HepG2 (cell line): ENCODE measurements at regions not wholly inside any gene's neighbourhood (a gene's known extent, or its start where the extent isn't known, plus 50 kb on each side); places are given as distances from the start of the nearest gene placed in this dataset.

Experiments used
- ATAC-seq: fragments of 200-7000 bp; cut with Tn5 transposase; 3 replicates; pipeline ENCODE4 v1.9.1; 2020; ENCODE audit warnings: mild to moderate bottlenecking, moderate library complexity
- BruUV-seq: library from RNA; stranded (reverse); fragments of 400-500 nt; replicated peaks from 2 replicates; lab custom pipeline; 2021; lab: Mats Ljungman, UMichigan
- CTCF ChIA-PET: fragments of 300-600 bp; formaldehyde crosslinking; extraction: SDS; loops from one replicate; lab custom pipeline; 2021; ENCODE audit warnings: low total read pairs, inconsistent platforms, low intra/inter-chr PET ratio; lab: Yijun Ruan, JAX
- POLR2A ChIA-PET: fragments of 350-600 bp; sonication (Branson Sonifier 250); formaldehyde crosslinking; loops from one replicate; lab custom pipeline; 2020; ENCODE audit warnings: antibody characterized with exemption, inconsistent platforms; lab: Yijun Ruan, JAX
- DNase-seq: peaks from one replicate; pipeline ENCODE4 v3.0.0-alpha.2; 2015; ENCODE audit warnings: low spot score
- FAIRE-seq: peaks from 3 replicates; lab custom pipeline; 2011; peaks lifted over from hg19 to GRCh38; lab: Jason Lieb, UNC
- H2AFZ ChIP-seq: one replicate; pipeline ENCODE4 v1.6.1; 2011; ENCODE audit warnings: low read length, inconsistent platforms
- H3K27ac ChIP-seq: fragments of 300-600 bp; 3 replicates; pipeline ENCODE4 v1.8.0; 2011; ENCODE audit warnings: mixed run types, mild to moderate bottlenecking, mixed read lengths, low read length, inconsistent platforms; ENCODE audit not compliant: insufficient read depth; ENCODE audit errors: extremely low read length
- H3K27me3 ChIP-seq, 2 experiments: fragments of 200-600 bp in 1 of 2; 2 replicates in 1 of 2; 3 replicates in 1 of 2; pipeline versions ENCODE4 v1.6.0 to v1.8.0; 2011; ENCODE audit warnings: low read length in 2 of 2, mild to moderate bottlenecking in 2 of 2, moderate library complexity in 2 of 2, inconsistent platforms in 1 of 2; ENCODE audit not compliant: insufficient read depth in 2 of 2, control insufficient read depth in 1 of 2
- H3K36me3 ChIP-seq, 2 experiments: fragments of 200-600 bp in 1 of 2; replicated peaks in 1 of 2; 2 replicates in 1 of 2; 3 replicates in 1 of 2; pipeline versions ENCODE4 v1.5.1 to v1.8.0; 2011; ENCODE audit warnings: low read length in 2 of 2, inconsistent platforms in 1 of 2; ENCODE audit not compliant: insufficient read depth in 2 of 2, control insufficient read depth in 1 of 2
- H3K4me1 ChIP-seq: 2 replicates; pipeline ENCODE4 v1.5.1; 2012; ENCODE audit warnings: low read length, inconsistent platforms; ENCODE audit not compliant: insufficient read depth
- H3K4me2 ChIP-seq: 2 replicates; pipeline ENCODE4 v1.6.0; 2011; ENCODE audit warnings: low read depth, low read length, inconsistent platforms
- H3K4me3 ChIP-seq, 3 experiments: fragments of 200-600 bp in 1 of 3; sonication (generic), shearing (Covaris generic) in 1 of 3; replicated peaks in 1 of 3; 2 replicates each; pipeline ENCODE4 v1.5.1; 2011 to 2016; ENCODE audit warnings: low read length in 3 of 3, inconsistent platforms in 2 of 3, low read depth in 2 of 3, mild to moderate bottlenecking in 2 of 3, control low read depth in 1 of 3, mixed read lengths in 1 of 3; ENCODE audit not compliant: insufficient read depth in 1 of 3
- H3K79me2 ChIP-seq: one replicate; pipeline ENCODE4 v1.6.1; 2011; ENCODE audit warnings: low read length, inconsistent platforms; ENCODE audit not compliant: insufficient read depth
- H3K9ac ChIP-seq: 2 replicates; pipeline ENCODE4 v1.6.0; 2011; ENCODE audit warnings: mild to moderate bottlenecking, low read depth, low read length, inconsistent platforms; ENCODE audit not compliant: insufficient read depth
- H3K9me3 ChIP-seq: 2 replicates; pipeline ENCODE4 v1.5.1; 2012; ENCODE audit warnings: mild to moderate bottlenecking, low read length
- H4K20me1 ChIP-seq: 2 replicates; pipeline ENCODE4 v1.6.0; 2011; ENCODE audit warnings: inconsistent platforms, mild to moderate bottlenecking, low read length, moderate library complexity; ENCODE audit not compliant: insufficient read depth
- EED ChIP-seq: sonication (generic); formaldehyde crosslinking; IDR thresholded peaks from 2 replicates; pipeline ENCODE4 v1.5.0; 2020; ENCODE audit warnings: mild to moderate bottlenecking, missing genetic modification reagents
- FOSL2 ChIP-seq: sonication (generic); formaldehyde crosslinking; IDR thresholded peaks from 2 replicates; pipeline ENCODE4 v1.4.0; 2020; ENCODE audit warnings: missing genetic modification reagents
- HHEX ChIP-seq: IDR thresholded peaks from 2 replicates; pipeline ENCODE4 v1.6.1; 2016; ENCODE audit warnings: control low read depth
- NR2C2 ChIP-seq: sonication (generic); formaldehyde crosslinking; IDR thresholded peaks from 2 replicates; pipeline ENCODE4 v1.4.0; 2020; ENCODE audit warnings: missing genetic modification reagents, mild to moderate bottlenecking, moderate library complexity, borderline replicate concordance
- SMC3 ChIP-seq: IDR thresholded peaks from 2 replicates; pipeline ENCODE4 v1.6.1; 2011; ENCODE audit warnings: low read length, improper control_type of control experiment
- TOE1 ChIP-seq: sonication (generic); formaldehyde crosslinking; IDR thresholded peaks from 2 replicates; pipeline ENCODE4 v1.4.0; 2020; ENCODE audit warnings: mild to moderate bottlenecking, missing genetic modification reagents
- XRCC5 ChIP-seq: fragments of 200-400 bp; formaldehyde crosslinking; optimal IDR thresholded peaks from 2 replicates; pipeline ENCODE3; 2017; ENCODE audit warnings: mild to moderate bottlenecking, low read length
- ZNF124 ChIP-seq: sonication (generic); formaldehyde crosslinking; IDR thresholded peaks from 2 replicates; pipeline ENCODE4 v1.4.0; 2020; ENCODE audit warnings: missing genetic modification reagents
- ZNF550 ChIP-seq: sonication (generic); formaldehyde crosslinking; IDR thresholded peaks from 2 replicates; pipeline ENCODE4 v1.4.0; 2020; ENCODE audit warnings: mild to moderate bottlenecking, missing genetic modification reagents, borderline replicate concordance
- WGBS: methylation state at CpG from one replicate; pipeline ENCODE4 v1.1.6; 2017; ENCODE audit warnings: low lambda C conversion rate; 5-methylcytosine and 5-hydroxymethylcytosine counted together
- in situ Hi-C: cut with HindIII; loops from 2 replicates; pipeline ENCODE4 v1.10.0; 2017; ENCODE audit warnings: low pct_unique_long_range_greater_than_20kb; ENCODE audit not compliant: extremely low pct_ligation_motif_present
- intact Hi-C: fragments of 100-400 bp; cut with micrococcal nuclease; formaldehyde crosslinking; loops from one replicate; pipeline ENCODE4 v1.10.0; 2022; ENCODE audit not compliant: unreplicated experiment
- TF ChIP-seq, protein P1 (sequence below): sonication (generic); formaldehyde crosslinking; IDR thresholded peaks from 2 replicates; pipeline ENCODE4 v1.8.0; 2022; ENCODE audit warnings: missing genetic modification reagents, mild to moderate bottlenecking, inconsistent platforms, borderline replicate concordance
- TF ChIP-seq, protein P2 (sequence below): sonication (generic); formaldehyde crosslinking; IDR thresholded peaks from 2 replicates; pipeline ENCODE4 v1.8.0; 2022; ENCODE audit warnings: mild to moderate bottlenecking, missing genetic modification reagents; ENCODE audit not compliant: insufficient replicate concordance
- TF ChIP-seq, protein P3 (sequence below): sonication (generic); formaldehyde crosslinking; IDR thresholded peaks from one replicate; pipeline ENCODE4 v1.5.1; 2020; ENCODE audit warnings: mild to moderate bottlenecking, missing genetic modification reagents; ENCODE audit errors: not compliant biosample characterization
- TF ChIP-seq, protein P4 (sequence below): sonication (generic); formaldehyde crosslinking; IDR thresholded peaks from 2 replicates; pipeline ENCODE4 v1.5.1; 2020; ENCODE audit warnings: missing genetic modification reagents, mild to moderate bottlenecking, borderline replicate concordance

DNA sequence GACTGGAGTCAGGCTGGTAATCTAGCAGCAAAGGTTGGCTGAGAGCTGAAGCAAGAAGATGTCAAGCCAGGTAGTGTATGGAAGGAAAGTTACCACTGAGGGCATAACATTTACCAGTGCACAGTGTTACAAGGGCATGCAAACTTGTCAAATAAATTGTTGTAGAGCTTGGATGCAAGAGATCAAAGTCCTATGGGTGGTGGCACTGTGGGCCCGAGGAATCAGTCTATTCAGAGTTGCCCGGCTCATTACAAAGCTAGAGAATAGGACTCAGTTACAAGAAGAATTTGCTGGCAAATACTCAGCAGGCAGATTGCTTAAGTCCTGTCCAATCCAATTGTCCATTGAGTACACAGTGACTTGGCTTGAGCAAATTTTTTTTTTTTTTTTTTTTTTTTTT, 2043.8 kb downstream of the ARAP2 start:
- DNase-seq = peak; percentile 44
- no peak overlapping the region for H3K4me2 ChIP-seq
- no peak; the same call in 2 of the 3 replicates for ATAC-seq
- no peaks in the 10 kb centered on the region for H3K79me2 ChIP-seq
- in situ Hi-C loops = no loop called here
- H3K36me3 ChIP-seq = no peaks in the 10 kb centered on the region
- H3K27me3 ChIP-seq = no peaks in the 10 kb centered on the region
- H3K27ac ChIP-seq = no peak overlapping the region
- peaks cover 23% of the 10 kb centered on the region; the same call in 1 of the 2 replicates for H3K9me3 ChIP-seq
- H3K9ac ChIP-seq = no peak overlapping the region
- H2AFZ ChIP-seq = no peak overlapping the region
- H3K4me3 ChIP-seq = no peak overlapping the region
- no peaks in the 10 kb centered on the region for H3K4me1 ChIP-seq
- POLR2A ChIA-PET = no interaction called here
- intact Hi-C loops = no loop called here
- TF ChIP-seq ZNF550 (CRISPR knock-in tag) = no peak
- TF ChIP-seq, protein P1, sequence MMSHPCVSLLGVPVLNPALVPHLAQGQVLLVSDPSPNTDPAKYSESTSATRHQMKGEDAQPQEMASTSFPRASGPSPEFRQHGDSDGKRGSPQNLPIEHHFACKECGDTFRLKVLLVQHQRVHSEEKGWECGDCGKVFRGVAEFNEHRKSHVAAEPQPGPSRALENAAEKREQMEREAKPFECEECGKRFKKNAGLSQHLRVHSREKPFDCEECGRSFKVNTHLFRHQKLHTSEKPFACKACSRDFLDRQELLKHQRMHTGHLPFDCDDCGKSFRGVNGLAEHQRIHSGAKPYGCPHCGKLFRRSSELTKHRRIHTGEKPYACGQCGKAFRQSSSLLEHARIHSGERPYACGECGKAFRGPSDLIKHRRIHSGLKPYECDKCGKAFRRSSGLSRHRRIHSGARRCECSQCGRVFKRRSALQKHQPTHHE = no peak
- no peak for TF ChIP-seq NR2C2 (CRISPR knock-in tag)
- TF ChIP-seq FOSL2 (CRISPR knock-in tag) = no peak
- no peak for TF ChIP-seq TOE1 (CRISPR knock-in tag)
- no peak for TF ChIP-seq EED (CRISPR knock-in tag)
- no peak for TF ChIP-seq SMC3
- no peak for TF ChIP-seq ZNF124 (CRISPR knock-in tag)
- TF ChIP-seq, protein P2, sequence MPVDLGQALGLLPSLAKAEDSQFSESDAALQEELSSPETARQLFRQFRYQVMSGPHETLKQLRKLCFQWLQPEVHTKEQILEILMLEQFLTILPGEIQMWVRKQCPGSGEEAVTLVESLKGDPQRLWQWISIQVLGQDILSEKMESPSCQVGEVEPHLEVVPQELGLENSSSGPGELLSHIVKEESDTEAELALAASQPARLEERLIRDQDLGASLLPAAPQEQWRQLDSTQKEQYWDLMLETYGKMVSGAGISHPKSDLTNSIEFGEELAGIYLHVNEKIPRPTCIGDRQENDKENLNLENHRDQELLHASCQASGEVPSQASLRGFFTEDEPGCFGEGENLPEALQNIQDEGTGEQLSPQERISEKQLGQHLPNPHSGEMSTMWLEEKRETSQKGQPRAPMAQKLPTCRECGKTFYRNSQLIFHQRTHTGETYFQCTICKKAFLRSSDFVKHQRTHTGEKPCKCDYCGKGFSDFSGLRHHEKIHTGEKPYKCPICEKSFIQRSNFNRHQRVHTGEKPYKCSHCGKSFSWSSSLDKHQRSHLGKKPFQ = no peak
- TF ChIP-seq, protein P3, sequence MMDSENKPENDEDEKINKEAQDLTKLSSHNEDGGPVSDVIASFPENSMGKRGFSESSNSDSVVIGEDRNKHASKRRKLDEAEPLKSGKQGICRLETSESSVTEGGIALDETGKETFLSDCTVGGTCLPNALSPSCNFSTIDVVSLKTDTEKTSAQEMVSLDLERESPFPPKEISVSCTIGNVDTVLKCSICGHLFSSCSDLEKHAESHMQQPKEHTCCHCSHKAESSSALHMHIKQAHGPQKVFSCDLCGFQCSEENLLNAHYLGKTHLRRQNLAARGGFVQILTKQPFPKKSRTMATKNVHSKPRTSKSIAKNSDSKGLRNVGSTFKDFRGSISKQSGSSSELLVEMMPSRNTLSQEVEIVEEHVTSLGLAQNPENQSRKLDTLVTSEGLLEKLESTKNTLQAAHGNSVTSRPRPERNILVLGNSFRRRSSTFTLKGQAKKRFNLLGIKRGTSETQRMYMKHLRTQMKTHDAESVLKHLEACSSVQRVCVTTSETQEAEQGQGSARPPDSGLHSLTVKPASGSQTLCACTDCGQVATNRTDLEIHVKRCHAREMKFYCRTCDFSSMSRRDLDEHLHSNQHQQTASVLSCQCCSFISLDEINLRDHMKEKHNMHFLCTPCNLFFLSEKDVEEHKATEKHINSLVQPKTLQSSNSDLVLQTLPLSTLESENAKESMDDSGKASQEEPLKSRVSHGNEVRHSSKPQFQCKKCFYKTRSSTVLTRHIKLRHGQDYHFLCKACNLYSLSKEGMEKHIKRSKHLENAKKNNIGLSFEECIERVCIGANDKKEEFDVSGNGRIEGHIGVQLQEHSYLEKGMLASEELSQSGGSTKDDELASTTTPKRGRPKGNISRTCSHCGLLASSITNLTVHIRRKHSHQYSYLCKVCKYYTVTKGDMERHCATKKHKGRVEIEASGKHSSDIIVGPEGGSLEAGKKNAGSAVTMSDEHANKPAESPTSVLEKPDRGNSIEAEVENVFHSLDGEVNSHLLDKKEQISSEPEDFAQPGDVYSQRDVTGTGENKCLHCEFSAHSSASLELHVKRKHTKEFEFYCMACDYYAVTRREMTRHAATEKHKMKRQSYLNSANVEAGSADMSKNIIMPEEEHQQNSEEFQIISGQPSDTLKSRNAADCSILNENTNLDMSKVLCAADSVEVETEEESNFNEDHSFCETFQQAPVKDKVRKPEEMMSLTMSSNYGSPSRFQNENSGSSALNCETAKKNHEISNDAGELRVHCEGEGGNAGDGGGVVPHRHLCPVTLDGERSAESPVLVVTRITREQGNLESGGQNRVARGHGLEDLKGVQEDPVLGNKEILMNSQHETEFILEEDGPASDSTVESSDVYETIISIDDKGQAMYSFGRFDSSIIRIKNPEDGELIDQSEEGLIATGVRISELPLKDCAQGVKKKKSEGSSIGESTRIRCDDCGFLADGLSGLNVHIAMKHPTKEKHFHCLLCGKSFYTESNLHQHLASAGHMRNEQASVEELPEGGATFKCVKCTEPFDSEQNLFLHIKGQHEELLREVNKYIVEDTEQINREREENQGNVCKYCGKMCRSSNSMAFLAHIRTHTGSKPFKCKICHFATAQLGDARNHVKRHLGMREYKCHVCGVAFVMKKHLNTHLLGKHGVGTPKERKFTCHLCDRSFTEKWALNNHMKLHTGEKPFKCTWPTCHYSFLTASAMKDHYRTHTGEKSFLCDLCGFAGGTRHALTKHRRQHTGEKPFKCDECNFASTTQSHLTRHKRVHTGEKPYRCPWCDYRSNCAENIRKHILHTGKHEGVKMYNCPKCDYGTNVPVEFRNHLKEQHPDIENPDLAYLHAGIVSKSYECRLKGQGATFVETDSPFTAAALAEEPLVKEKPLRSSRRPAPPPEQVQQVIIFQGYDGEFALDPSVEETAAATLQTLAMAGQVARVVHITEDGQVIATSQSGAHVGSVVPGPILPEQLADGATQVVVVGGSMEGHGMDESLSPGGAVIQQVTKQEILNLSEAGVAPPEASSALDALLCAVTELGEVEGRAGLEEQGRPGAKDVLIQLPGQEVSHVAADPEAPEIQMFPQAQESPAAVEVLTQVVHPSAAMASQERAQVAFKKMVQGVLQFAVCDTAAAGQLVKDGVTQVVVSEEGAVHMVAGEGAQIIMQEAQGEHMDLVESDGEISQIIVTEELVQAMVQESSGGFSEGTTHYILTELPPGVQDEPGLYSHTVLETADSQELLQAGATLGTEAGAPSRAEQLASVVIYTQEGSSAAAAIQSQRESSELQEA (CRISPR knock-in tag) = no peak
- TF ChIP-seq, protein P4, sequence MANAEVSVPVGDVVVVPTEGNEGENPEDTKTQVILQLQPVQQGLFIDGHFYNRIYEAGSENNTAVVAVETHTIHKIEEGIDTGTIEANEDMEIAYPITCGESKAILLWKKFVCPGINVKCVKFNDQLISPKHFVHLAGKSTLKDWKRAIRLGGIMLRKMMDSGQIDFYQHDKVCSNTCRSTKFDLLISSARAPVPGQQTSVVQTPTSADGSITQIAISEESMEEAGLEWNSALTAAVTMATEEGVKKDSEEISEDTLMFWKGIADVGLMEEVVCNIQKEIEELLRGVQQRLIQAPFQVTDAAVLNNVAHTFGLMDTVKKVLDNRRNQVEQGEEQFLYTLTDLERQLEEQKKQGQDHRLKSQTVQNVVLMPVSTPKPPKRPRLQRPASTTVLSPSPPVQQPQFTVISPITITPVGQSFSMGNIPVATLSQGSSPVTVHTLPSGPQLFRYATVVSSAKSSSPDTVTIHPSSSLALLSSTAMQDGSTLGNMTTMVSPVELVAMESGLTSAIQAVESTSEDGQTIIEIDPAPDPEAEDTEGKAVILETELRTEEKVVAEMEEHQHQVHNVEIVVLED (CRISPR knock-in tag) = no peak
- TF ChIP-seq HHEX (CRISPR knock-in tag) = no peak
- no peak for TF ChIP-seq XRCC5
- H4K20me1 ChIP-seq = no peaks in the 10 kb centered on the region
- WGBS = 0% methylated on average over 2 of the region's 2 CpGs
- BruUV-seq = no TSS peak
- CTCF ChIA-PET = no interaction called here
- no peak for FAIRE-seq
